ENCODE measurements at regions not wholly inside any gene's neighbourhood (a gene's known extent, or its start where the extent isn't known, plus 50 kb on each side); places are given as distances from the start of the nearest gene placed in this dataset.

DNA sequence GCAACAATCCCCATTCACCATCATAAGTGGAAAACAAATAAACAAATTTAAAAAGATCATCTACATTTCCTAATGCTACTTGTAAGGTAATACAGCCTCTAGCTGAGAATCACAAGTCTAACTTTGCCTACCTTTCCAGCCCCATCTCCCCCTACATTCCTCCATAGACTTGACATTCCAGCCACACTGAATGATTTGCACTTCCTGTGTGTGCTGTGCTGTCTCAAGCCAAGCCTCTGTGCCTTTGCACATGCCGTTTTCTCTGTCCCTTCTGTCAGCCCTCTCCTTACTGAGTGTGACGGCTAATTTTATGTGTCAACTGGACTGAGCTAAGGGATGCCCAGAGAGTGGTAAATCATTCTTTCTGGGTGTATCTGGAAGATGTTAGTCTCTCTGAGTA, 82.4 kb upstream of the MBIP start:
- no peak overlapping the region for H3K4me3 ChIP-seq (ENCODE audit: control insufficient read depth, low read depth, low read length)
- no peak for DNase-seq (ENCODE audit: low read depth)
- TF ChIP-seq, protein P1, sequence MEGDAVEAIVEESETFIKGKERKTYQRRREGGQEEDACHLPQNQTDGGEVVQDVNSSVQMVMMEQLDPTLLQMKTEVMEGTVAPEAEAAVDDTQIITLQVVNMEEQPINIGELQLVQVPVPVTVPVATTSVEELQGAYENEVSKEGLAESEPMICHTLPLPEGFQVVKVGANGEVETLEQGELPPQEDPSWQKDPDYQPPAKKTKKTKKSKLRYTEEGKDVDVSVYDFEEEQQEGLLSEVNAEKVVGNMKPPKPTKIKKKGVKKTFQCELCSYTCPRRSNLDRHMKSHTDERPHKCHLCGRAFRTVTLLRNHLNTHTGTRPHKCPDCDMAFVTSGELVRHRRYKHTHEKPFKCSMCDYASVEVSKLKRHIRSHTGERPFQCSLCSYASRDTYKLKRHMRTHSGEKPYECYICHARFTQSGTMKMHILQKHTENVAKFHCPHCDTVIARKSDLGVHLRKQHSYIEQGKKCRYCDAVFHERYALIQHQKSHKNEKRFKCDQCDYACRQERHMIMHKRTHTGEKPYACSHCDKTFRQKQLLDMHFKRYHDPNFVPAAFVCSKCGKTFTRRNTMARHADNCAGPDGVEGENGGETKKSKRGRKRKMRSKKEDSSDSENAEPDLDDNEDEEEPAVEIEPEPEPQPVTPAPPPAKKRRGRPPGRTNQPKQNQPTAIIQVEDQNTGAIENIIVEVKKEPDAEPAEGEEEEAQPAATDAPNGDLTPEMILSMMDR (IDR thresholded peaks at IDR 0.05; ENCODE audit: control insufficient read depth, insufficient read depth, low read depth, low read length, missing control alignments): no peak

DNA sequence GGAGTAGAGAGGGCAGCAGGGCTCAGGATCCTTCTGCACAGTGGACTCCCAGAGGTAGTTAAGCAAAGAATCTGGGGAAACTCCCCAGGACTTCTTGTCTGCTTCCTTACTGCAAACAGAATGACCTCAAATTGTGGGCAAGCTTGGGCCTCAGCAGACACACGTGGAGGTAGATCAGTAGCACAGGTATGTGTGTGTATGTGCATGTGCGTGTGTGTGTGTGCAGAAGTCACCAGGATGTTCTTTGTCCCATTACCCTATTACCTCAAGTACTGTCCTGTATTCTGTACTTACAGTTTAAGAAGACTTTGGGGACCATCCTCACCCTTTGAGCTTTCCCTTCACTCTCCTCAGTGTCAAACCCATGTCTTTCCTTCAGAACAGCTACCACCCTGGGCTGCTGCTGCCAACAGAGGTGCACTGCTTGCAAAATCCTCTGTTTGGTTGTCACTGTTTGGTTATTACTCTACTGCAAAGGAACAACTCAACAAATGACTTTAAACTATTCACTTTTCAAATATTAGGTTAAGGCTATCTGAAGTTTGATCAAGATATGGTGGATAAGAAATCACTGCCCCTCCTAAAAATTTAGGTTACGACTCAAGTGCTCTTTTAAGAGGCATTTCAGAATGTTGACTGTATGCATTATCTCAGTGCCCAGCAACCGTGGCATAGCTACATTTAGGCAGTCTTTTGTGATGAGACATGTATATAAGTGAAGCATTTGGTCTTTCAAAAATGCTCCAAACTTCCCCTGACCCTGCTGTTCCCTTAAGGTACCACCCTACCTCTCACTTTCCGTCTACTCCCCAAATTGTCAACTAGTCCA, 78.2 kb upstream of the MBIP start:
- DNase-seq (ENCODE audit: low read depth): no peak
- H3K4me3 ChIP-seq (ENCODE audit: control insufficient read depth, low read depth, low read length): no peak overlapping the region
- TF ChIP-seq, protein P1 (IDR thresholded peaks at IDR 0.05; ENCODE audit: control insufficient read depth, insufficient read depth, low read depth, low read length, missing control alignments): no peak

DNA sequence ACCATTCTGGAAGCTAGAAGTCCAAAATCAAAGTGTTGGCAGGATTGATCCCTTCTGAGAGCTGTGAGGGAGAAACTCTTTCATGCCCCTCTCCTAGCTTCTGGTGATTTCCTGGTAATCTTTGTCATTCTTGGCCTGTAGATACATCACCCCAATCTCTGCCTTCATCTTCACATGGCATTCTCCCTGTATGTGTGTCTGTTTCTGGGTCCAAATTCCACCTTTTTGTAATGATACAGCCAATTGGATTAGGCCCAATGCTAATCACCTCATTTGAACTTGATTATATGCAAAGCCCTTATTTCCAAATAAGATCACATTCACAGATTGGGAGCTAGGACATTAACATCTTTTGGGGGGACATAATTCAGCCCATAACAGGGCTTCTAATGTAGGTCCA, 76.9 kb upstream of the MBIP start:
- no peak for DNase-seq (ENCODE audit: low read depth)
- TF ChIP-seq, protein P1 (IDR thresholded peaks at IDR 0.05; ENCODE audit: control insufficient read depth, insufficient read depth, low read depth, low read length, missing control alignments): no peak
- H3K4me3 ChIP-seq (ENCODE audit: control insufficient read depth, low read depth, low read length): no peak overlapping the region

DNA sequence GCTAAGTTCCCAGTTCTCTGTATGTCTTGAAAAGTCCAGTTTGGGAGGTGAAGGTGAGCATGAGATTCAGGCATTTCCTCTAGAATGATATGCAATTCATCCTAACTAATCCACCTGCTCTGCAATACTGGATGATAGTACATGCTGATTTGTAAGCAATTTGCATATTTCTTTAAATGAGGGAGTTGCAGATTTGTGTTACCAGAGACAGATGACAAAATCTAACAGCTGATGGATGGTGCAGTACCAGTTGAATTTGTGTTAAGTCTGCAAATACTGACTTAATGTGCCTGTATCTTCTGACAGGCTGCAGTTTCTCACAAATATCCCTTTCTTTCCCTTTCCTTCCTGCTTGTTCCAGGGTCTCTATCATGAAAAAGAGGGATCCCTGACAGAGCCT, 76.4 kb upstream of the MBIP start:
- no peak for DNase-seq (ENCODE audit: low read depth)
- no peak overlapping the region for H3K4me3 ChIP-seq (ENCODE audit: control insufficient read depth, low read depth, low read length)
- TF ChIP-seq, protein P1 (IDR thresholded peaks at IDR 0.05; ENCODE audit: control insufficient read depth, insufficient read depth, low read depth, low read length, missing control alignments): no peak

DNA sequence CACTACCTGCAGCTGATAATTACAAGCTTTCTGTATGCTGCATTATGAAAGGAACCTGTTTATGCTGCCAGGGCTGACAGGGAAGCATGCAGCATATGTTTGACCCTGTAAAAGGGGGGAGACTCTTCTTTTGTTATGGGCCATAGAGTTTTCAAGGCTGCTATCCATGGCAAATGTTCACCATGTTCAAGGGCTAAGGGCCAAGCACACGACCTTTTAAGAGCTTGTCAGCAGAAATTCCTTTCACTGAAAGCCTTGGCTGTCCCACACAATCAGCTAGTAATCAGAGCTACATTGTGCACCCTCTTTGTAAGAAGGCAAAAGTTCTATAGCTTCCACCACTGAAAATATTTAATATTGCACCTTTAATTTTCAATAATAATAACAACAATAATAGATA, 74.2 kb upstream of the MBIP start:
- TF ChIP-seq, protein P1 (IDR thresholded peaks at IDR 0.05; ENCODE audit: control insufficient read depth, insufficient read depth, low read depth, low read length, missing control alignments): no peak
- no peak for DNase-seq (ENCODE audit: low read depth)
- H3K4me3 ChIP-seq (ENCODE audit: control insufficient read depth, low read depth, low read length): no peak overlapping the region

DNA sequence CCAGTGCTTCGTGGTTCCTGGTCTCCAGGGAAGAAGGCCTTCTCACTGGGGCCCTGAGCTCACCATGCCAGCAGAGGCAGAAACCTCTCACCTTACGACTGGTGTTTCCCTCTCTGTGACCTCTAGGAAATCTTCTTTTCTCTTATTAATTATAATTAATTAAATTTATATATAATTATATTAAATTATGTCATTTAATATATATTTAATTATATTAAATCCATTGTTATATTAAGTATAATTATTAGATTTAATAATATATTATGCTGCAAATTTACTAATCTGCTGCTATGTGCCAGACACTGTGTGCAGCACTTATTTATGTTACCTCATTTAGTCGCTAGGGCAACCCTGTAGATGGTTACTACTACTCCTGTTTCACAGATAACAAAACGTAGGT, 70.3 kb upstream of the MBIP start:
- DNase-seq (ENCODE audit: low read depth): no peak
- TF ChIP-seq, protein P1 (IDR thresholded peaks at IDR 0.05; ENCODE audit: control insufficient read depth, insufficient read depth, low read depth, low read length, missing control alignments): no peak
- no peak overlapping the region for H3K4me3 ChIP-seq (ENCODE audit: control insufficient read depth, low read depth, low read length)
